ENCODE measurements at regions not wholly inside any gene's neighbourhood (a gene's known extent, or its start where the extent isn't known, plus 50 kb on each side); places are given as distances from the start of the nearest gene placed in this dataset.

- intact Hi-C loops (cut with DNase I; ENCODE audit: low total_unique reads): no loop called here
- Histone ChIP-seq H3K4me1 (peaks cover 0 to 6% (median 0%) of the 10 kb centered on the region in 6 donors), H3K4me3 (no peak overlapping the region), H3K27ac (no peak overlapping the region), H3K9me3 (peaks cover 0 to 8% (median 0%) of the 10 kb centered on the region in 8 donors), H3K36me3 (no peaks in the 10 kb centered on the region), H3K27me3 (replicated peaks in 1 of 7) (no peaks in the 10 kb centered on the region)
- no peak for DNase-seq
- 74 to 94% (median 79%) methylated on average over 6 of the region's 6 CpGs for WGBS, 5 donors
- TF ChIP-seq POLR2AphosphoS5 (IDR thresholded peaks at IDR 0.05) (no peak), POLR2A (IDR thresholded peaks at IDR 0.05) (no peak), CTCF (IDR thresholded peaks at IDR 0.05 in 8 of 11, conservative IDR thresholded peaks at IDR 0.05 in 3 of 11) (no peak)
These were observed 157.3 kb downstream of the ETS2 start for GRCh38 chr21:38963006-38963405.

DNA sequence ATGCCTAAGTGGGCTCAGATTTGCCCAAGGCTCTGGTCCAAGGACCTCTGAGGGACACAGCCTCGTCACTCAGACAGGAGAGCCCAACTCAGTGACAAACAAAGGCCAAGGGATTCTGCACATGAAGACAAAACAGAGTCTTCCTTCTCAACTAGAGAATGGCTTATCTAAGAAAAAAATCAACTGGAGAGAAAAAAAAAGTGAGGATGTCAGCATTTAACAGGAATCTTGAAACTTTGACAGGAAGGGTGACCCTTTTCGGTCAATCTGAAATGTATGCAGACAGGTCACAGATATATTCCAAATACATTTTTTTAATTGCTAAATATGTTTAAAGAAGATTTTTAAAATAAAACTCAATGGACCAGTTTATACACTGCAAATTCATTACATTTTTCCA, 154.5 kb downstream of the ETS2 start:
- H3K27ac ChIP-seq: peak overlapping the region in 2 of 8 donors; percentile 51 to 58
- peaks cover 0 to 12% (median 0%) of the 10 kb centered on the region in 6 donors for H3K4me1 ChIP-seq
- TF ChIP-seq POLR2AphosphoS5 (IDR thresholded peaks at IDR 0.05): no peak
- no peaks in the 10 kb centered on the region for H3K36me3 ChIP-seq
- H3K9me3 ChIP-seq: peaks cover 0 to 8% (median 0%) of the 10 kb centered on the region in 8 donors
- no peaks in the 10 kb centered on the region for H3K27me3 ChIP-seq (replicated peaks in 1 of 7)
- intact Hi-C loops (cut with DNase I; ENCODE audit: low total_unique reads): no loop called here
- DNase-seq: no peak
- 62 to 87% (median 82%) methylated on average over 2 of the region's 2 CpGs for WGBS, 5 donors
- no peak overlapping the region for H3K4me3 ChIP-seq

- TF ChIP-seq CTCF (IDR thresholded peaks at IDR 0.05 in 8 of 11, conservative IDR thresholded peaks at IDR 0.05 in 3 of 11) (no peak), POLR2A (IDR thresholded peaks at IDR 0.05) (no peak), POLR2AphosphoS5 (IDR thresholded peaks at IDR 0.05) (no peak)
- no peak overlapping the region for H3K4me3 ChIP-seq
- 83 to 91% (median 89%) methylated on average over 6 of the region's 6 CpGs for WGBS, 5 donors
- no peak for DNase-seq
- H3K9me3 ChIP-seq: peaks cover 0 to 8% (median 0%) of the 10 kb centered on the region in 8 donors
- H3K27ac ChIP-seq: peak overlapping the region in 5 of 8 donors; percentile 49 to 69 (median 58)
- peaks cover 0 to 12% (median 0%) of the 10 kb centered on the region in 6 donors for H3K4me1 ChIP-seq
- H3K27me3 ChIP-seq (replicated peaks in 1 of 7): no peaks in the 10 kb centered on the region
- no peaks in the 10 kb centered on the region for H3K36me3 ChIP-seq
- intact Hi-C loops (cut with DNase I; ENCODE audit: low total_unique reads): no loop called here
These were observed 153.9 kb downstream of the ETS2 start for GRCh38 chr21:38959692-38960061.

GRCh38 chr21:38958940-38959691, 153.4 kb downstream of the ETS2 start:
- H3K4me3 ChIP-seq: no peak overlapping the region
- H3K9me3 ChIP-seq: peaks cover 0 to 8% (median 0%) of the 10 kb centered on the region in 8 donors
- no peak for DNase-seq
- no peaks in the 10 kb centered on the region for H3K27me3 ChIP-seq (replicated peaks in 1 of 7)
- peak in 1 of 3 donors; percentile 68 for TF ChIP-seq POLR2AphosphoS5 (IDR thresholded peaks at IDR 0.05)
- TF ChIP-seq CTCF (IDR thresholded peaks at IDR 0.05 in 8 of 11, conservative IDR thresholded peaks at IDR 0.05 in 3 of 11): no peak
- TF ChIP-seq POLR2A (IDR thresholded peaks at IDR 0.05): no peak
- H3K27ac ChIP-seq: peak overlapping the region in 6 of 8 donors; percentile 22 to 69 (median 58)
- H3K4me1 ChIP-seq: peaks cover 0 to 12% (median 0%) of the 10 kb centered on the region in 6 donors
- intact Hi-C loops (cut with DNase I; ENCODE audit: low total_unique reads): no loop called here
- H3K36me3 ChIP-seq: no peaks in the 10 kb centered on the region
- WGBS, 5 donors: 76 to 85% (median 79%) methylated on average over 4 of the region's 4 CpGs
